KBM-7 (cell line): ENCODE measurements at regions not wholly inside any gene's neighbourhood (a gene's known extent, or its start where the extent isn't known, plus 50 kb on each side); places are given as distances from the start of the nearest gene placed in this dataset.
A peak's percentile ranks its signal among the peaks of the same experiment; 100 is the strongest.

Experiments
- DNase-seq: peaks from one replicate; pipeline ENCODE4 v3.0.0-alpha.2; 2015
- in situ Hi-C: fragments of 300-500 bp; cut with MboI; formaldehyde crosslinking; loops from 2 replicates; pipeline ENCODE4 v1.14.3; 2020; ENCODE audit warnings: low sequenced_read_pairs, low pct_unique_long_range_greater_than_20kb, mixed read lengths

GRCh38 chr9:102085548-102085947 lies 347.1 kb upstream of the GRIN3A start:
- DNase-seq, result no peak
- in situ Hi-C loops, result no loop called here

DNA sequence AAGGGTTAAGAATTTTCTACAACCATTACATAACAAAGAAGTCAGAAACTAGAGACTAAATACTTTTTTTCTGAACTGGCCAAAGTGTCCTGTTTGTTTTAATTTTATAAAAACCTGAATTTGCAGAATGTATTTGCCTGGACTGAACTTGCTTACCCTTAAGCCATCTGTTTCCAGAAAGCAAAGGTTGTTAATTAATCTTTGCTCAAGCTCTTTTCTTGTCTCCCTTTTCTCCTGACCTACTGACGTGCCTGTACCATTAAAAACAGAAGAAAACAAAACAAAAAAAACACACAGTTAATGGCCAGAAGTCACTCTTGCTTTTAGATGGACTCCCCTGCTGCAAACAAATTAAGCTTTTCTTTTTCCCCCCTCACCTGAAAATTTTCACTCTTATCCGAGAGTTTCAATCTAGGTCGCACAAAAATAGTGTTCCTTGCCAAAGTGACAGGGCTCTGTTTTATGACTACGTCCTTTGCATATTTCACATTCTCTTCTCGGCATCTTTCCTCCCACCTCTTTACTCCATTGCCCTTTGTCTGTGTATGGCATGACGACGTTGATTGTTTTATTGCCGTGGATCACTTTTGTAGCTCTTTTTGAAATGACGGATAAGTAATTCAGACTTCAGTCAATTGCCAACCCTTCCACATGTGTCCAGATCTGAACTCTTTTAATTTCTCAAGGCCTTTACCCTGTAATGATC lies 333.8 kb upstream of the GRIN3A start:
- in situ Hi-C loops, result no loop called here

GRCh38 chr9:102069969-102070368 lies 331.5 kb upstream of the GRIN3A start:
- DNase-seq, result no peak
- in situ Hi-C loops, result no loop called here

More for the DNA sequence above, 333.8 kb upstream of the GRIN3A start:
- DNase-seq, result no peak

GRCh38 chr9:102054811-102055210 lies 316.4 kb upstream of the GRIN3A start:
- in situ Hi-C loops, result no loop called here
- DNase-seq, result no peak

DNA sequence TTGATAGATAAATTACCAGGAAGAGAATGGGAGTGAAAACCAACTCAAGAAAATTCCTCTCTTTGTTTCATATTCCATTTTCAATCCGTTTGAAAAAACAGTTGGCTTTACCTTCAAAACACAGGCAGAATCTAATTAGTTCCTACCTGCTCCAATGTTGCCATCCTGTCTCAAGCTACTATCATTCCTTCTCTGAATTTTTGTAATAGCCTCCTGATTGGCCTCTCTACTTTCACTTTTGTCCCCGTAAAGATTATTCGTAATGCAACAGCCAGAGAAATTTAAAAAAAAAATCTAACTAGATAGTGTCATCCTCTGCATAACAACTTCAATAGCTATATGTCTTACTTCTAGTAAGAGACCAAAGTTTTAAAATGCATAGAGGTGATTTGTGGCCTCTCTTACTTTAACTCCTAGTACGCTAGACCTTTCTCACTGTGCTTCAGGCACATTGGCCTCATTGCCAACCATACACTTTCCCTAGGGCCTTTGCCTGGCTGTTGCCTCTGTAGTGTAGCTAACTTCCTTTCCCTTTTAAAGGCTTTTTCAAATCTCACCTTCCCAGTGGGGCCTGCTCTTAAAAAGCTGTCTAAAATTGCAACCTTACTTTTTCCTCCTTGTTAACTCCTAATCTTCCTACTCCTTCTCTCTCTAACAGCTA lies 311.3 kb upstream of the GRIN3A start:
- in situ Hi-C loops, result no loop called here
- no peak for DNase-seq

DNA sequence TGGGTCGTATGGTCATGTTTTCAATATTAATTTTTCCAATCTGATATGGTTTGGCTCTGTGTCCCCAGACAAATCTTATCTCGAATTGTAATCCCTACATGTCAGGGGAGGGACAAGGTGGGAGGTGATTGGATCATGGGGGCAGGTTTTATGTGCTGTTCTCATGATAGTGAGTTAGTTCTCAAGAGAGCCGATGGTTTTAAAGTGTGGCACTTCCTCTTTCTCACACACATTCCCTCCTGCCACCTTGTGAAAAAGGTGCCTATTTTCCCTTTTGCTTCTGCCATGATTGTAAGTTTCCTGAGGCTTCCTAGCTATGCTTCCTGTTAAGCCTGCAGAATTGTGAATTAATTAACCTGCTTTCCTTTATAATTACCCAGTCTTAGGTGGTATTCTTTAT lies 309.1 kb upstream of the GRIN3A start:
- in situ Hi-C loops, result no loop called here
- peak; percentile 3 for DNase-seq

GRCh38 chr9:102044133-102044532 lies 305.7 kb upstream of the GRIN3A start:
- DNase-seq, result no peak
- in situ Hi-C loops, result no loop called here

GRCh38 chr9:102038006-102038405 lies 299.6 kb upstream of the GRIN3A start:
- in situ Hi-C loops, result no loop called here
- no peak for DNase-seq

DNA sequence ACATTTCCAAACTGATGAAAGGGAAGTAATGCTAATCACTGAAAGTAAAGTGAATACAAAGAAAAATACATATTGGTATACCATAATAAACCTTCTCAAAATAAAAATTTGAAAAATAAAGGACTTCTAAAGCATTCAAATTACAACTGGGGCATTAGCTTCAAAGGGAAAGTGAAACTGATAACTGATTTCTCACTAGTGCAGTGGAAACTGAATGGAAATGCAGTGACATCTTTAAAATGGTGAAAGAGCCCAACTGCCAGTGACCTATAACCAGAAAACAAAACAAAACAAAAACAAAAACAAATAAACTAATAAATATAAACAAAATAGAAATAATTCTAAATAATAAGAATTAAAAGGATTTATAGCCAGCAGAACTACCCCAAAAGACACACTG lies 297.5 kb upstream of the GRIN3A start:
- in situ Hi-C loops, result no loop called here
- no peak for DNase-seq

- in situ Hi-C loops, result no loop called here
- DNase-seq, result no peak
These were observed 294.2 kb upstream of the GRIN3A start for GRCh38 chr9:102032614-102033013.

- DNase-seq, result no peak
- in situ Hi-C loops, result no loop called here
These were observed 262.5 kb upstream of the GRIN3A start for GRCh38 chr9:102000956-102001355.

- in situ Hi-C loops, result no loop called here
- no peak for DNase-seq
These were observed 261.0 kb upstream of the GRIN3A start for GRCh38 chr9:101999441-101999840.

DNA sequence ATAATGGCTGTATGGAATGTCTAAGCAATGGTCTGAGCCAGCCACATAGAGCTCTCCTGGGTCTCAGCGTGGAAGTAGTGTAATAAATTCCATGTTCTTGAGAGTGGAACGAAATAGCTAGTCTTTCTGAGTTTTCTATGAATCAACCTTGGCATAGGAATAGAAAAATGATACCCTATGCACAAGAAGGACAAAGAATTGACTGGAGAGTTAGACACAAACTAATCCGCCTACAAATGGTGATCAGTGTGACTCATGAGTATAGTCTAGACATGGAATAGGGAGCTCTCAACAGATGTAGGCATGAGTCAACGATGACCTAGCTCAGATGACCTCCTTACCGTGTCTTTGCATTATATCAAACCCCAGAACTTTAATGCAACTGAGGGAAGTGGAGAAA lies 256.8 kb upstream of the GRIN3A start:
- in situ Hi-C loops, result no loop called here
- no peak for DNase-seq

- in situ Hi-C loops, result no loop called here
- no peak for DNase-seq
These were observed 255.3 kb upstream of the GRIN3A start for GRCh38 chr9:101993771-101994170.

DNA sequence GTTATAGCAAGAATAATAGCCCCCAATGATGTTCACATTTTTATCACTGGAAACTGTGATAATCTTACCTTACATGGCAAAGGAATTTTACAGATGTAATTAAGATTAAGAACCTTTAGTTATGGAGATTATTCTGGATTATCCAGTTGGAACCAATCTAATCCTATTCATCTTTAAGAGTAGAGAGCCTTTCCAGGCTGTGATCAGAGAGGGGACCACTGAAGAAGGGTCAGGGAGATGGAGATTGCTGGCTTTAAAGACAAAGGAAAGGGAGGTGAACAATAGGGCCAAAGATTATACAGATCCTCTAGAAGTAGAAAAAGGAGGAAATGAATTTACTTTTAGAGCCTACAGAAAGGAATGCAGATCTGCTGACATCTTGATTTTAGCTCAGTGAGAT lies 253.5 kb upstream of the GRIN3A start:
- in situ Hi-C loops, result no loop called here
- DNase-seq, result no peak

- in situ Hi-C loops, result no loop called here
- DNase-seq, result peak; percentile 33
These were observed 239.3 kb upstream of the GRIN3A start for GRCh38 chr9:101977614-101978210.

- DNase-seq, result no peak
- in situ Hi-C loops, result no loop called here
These were observed 232.2 kb upstream of the GRIN3A start for GRCh38 chr9:101970609-101971008.

GRCh38 chr9:101968392-101968791 lies 229.9 kb upstream of the GRIN3A start:
- in situ Hi-C loops, result no loop called here

GRCh38 chr9:101966691-101967090 lies 228.2 kb upstream of the GRIN3A start:
- DNase-seq, result no peak

More at GRCh38 chr9:101968392-101968791, 229.9 kb upstream of the GRIN3A start:
- DNase-seq, result no peak

DNA sequence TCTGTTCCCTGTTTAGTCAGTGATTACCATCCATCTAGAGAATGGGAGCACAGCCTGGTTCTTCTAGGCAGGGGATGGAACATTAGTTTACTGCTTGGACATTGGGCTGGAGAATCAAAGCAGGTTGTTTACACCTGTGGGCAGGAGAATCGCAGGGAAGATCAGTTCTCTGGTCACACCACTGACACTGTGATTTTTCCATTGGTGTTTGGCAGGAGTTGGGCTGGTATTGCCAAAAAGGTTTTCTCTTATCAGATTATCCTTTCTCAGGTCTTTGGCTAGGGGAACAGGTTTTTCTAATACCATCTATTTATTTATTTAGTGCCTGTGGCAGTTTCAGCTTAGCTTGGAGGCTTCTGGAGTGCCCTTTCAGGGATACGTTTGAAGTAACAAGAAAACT lies 219.3 kb upstream of the GRIN3A start:
- no peak for DNase-seq
- in situ Hi-C loops, result no loop called here

More at GRCh38 chr9:101966691-101967090, 228.2 kb upstream of the GRIN3A start:
- in situ Hi-C loops, result no loop called here
